Transverse colon (tissue), 4 donors: ENCODE measurements at regions not wholly inside any gene's neighbourhood (a gene's known extent, or its start where the extent isn't known, plus 50 kb on each side); places are given as distances from the start of the nearest gene placed in this dataset.
"Not testable (repeated sequence)": the region's sequence is repeated elsewhere in the genome, so short reads cannot be mapped to it uniquely, and the experiment has no call there.

Experiments used
- DNase-seq: peaks from one replicate; pipeline ENCODE4 v3.0.0-alpha.2; 2019
- H3K27ac ChIP-seq, 4 donors: fragments of 200-600 bp; sonication (generic); 2 replicates each; pipeline ENCODE4 v1.5.1; 2016 to 2018; ENCODE audit warnings: inconsistent platforms in 4 of 4
- H3K27me3 ChIP-seq: fragments of 200-600 bp; sonication (generic); 2 replicates; pipeline ENCODE4 v1.5.1; 2017; ENCODE audit warnings: inconsistent platforms
- H3K36me3 ChIP-seq, 4 donors: fragments of 200-600 bp; sonication (generic); 2 replicates each; pipeline ENCODE4 v1.5.1; 2017 to 2019; ENCODE audit warnings: inconsistent platforms in 4 of 4
- H3K4me1 ChIP-seq, 4 donors: fragments of 200-600 bp; sonication (generic); 2 replicates each; pipeline ENCODE4 v1.5.1; 2017 to 2020; ENCODE audit warnings: inconsistent platforms in 4 of 4
- H3K4me3 ChIP-seq, 4 donors: fragments of 200-600 bp; sonication (generic); 1 replicate in 1 of 4; 2 replicates in 3 of 4; pipeline versions ENCODE4 v1.5.1 to v1.6.1; 2017 to 2019; ENCODE audit warnings: inconsistent platforms in 4 of 4
- H3K9me3 ChIP-seq, 2 donors: fragments of 200-600 bp; sonication (generic); 2 replicates each; pipeline ENCODE4 v1.5.1; 2017 to 2019; ENCODE audit warnings: inconsistent platforms in 2 of 2
- EP300 ChIP-seq: sonication (generic); formaldehyde crosslinking; IDR thresholded peaks from one replicate; pipeline ENCODE4 v1.6.1; 2017; ENCODE audit warnings: antibody characterized with exemption, low read depth
- POLR2A ChIP-seq: fragments of 450-650 bp; IDR thresholded peaks from one replicate; pipeline ENCODE4 v1.6.1; 2016; ENCODE audit warnings: antibody characterized with exemption, mild to moderate bottlenecking, moderate library complexity
- POLR2AphosphoS5 ChIP-seq, 3 donors: sonication (generic); formaldehyde crosslinking; IDR thresholded peaks; one replicate each; pipeline ENCODE4 v1.6.1; 2016; ENCODE audit warnings: antibody characterized with exemption in 3 of 3
- WGBS, 2 donors: methylation state at CpG; one replicate each; pipeline ENCODE4 v1.1.5; 2018; ENCODE audit warnings: low coverage in 1 of 2; 5-methylcytosine and 5-hydroxymethylcytosine counted together
- in situ Hi-C, 4 donors: fragments of 200-750 bp; cut with MboI; loops; one replicate each; pipeline versions ENCODE4 v1.15.0 to v1.15.1; 2017; ENCODE audit warnings: low sequenced_read_pairs in 3 of 4, low pct_ligation_motif_present in 1 of 4, low pct_unique_long_range_greater_than_20kb in 1 of 4
- intact Hi-C: fragments of 100-400 bp; cut with DNase I; formaldehyde crosslinking; loops from one replicate; pipeline ENCODE4 v1.15.1; 2023; ENCODE audit warnings: low total_unique reads
- TF ChIP-seq, protein P1 (sequence below), 5 experiments: fragments of 200-600 bp in 3 of 5; fragments of 450-650 bp in 2 of 5; sonication (generic) in 3 of 5; IDR thresholded peaks; 1 replicate in 2 of 5; 2 replicates in 3 of 5; pipeline ENCODE4 v1.5.1; 2016 to 2017; ENCODE audit warnings: antibody characterized with exemption in 5 of 5, inconsistent platforms in 3 of 5, mild to moderate bottlenecking in 2 of 5, moderate library complexity in 1 of 5

DNA sequence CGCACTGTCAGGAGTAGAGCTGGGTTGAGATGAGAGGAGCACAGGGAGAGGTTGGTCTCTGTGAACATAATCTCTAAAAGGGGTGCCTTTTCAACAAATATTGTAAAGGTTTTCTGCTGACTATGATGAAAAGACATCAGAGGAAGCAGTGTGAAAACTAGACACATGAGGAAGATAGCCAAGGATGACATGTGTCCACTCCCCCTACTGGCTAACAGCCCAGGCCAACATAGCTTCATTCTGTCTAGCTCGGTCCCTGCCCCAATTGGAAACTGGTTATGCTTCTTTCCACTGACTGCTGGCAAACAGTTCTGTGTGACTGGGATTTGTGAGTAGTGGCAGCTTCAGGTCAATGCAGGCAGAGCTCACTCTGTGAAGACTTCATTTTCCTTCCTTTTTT lies 115.4 kb upstream of the ESX1 start:
- DNase-seq, result no peak
- WGBS, 2 donors, result 49% methylated on average over 2 of the region's 2 CpGs; no CpG with 5 or more reads in 1 of the 2 donors
- TF ChIP-seq POLR2AphosphoS5 (IDR thresholded peaks at IDR 0.05) (no peak), EP300 (no peak), POLR2A (no peak)
- TF ChIP-seq, protein P1, sequence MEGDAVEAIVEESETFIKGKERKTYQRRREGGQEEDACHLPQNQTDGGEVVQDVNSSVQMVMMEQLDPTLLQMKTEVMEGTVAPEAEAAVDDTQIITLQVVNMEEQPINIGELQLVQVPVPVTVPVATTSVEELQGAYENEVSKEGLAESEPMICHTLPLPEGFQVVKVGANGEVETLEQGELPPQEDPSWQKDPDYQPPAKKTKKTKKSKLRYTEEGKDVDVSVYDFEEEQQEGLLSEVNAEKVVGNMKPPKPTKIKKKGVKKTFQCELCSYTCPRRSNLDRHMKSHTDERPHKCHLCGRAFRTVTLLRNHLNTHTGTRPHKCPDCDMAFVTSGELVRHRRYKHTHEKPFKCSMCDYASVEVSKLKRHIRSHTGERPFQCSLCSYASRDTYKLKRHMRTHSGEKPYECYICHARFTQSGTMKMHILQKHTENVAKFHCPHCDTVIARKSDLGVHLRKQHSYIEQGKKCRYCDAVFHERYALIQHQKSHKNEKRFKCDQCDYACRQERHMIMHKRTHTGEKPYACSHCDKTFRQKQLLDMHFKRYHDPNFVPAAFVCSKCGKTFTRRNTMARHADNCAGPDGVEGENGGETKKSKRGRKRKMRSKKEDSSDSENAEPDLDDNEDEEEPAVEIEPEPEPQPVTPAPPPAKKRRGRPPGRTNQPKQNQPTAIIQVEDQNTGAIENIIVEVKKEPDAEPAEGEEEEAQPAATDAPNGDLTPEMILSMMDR (IDR thresholded peaks at IDR 0.05), result no peak
- H3K27me3 ChIP-seq, result no peaks in the 10 kb centered on the region
- H3K36me3 ChIP-seq, result no peaks in the 10 kb centered on the region
- no peak overlapping the region for H3K4me3 ChIP-seq
- H3K9me3 ChIP-seq, result no peaks in the 10 kb centered on the region
- intact Hi-C loops, result no loop called here
- no peaks in the 10 kb centered on the region for H3K4me1 ChIP-seq
- in situ Hi-C loops, result loop anchor here in 1 of 4 donors (25.0 kb wide), 1 partner anchor 92 kb away; no protein-coding TSS in a partner anchor
- H3K27ac ChIP-seq, result no peak overlapping the region

DNA sequence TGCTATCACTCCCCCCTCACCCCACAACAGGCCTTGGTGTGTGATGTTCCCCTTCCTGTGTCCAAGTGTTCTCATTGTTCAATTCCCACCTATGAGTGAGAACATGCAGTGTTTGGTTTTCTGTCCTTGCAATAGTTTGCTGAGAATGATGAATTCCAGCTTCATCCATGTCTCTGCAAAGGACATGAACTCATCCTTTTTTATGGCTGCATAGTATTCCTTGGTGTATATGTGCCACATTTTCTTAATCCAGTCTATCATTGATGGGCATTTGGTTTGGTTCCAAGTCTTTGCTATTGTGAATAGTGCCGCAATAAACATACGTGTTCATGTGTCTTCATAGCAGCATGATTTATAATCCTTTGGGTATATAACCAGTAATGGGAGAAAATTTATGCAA lies 106.0 kb upstream of the ESX1 start:
- WGBS, 2 donors, result 92% methylated on average over 2 of the region's 2 CpGs; no CpG with 5 or more reads in 1 of the 2 donors
- in situ Hi-C loops, result loop anchor here in 1 of 4 donors (25.0 kb wide), 1 partner anchor 102 kb away; no protein-coding TSS in a partner anchor
- H3K9me3 ChIP-seq, H3K27me3 ChIP-seq, H3K4me1 ChIP-seq, intact Hi-C loops, H3K36me3 ChIP-seq, H3K27ac ChIP-seq, DNase-seq, H3K4me3 ChIP-seq: not testable (repeated sequence)

DNA sequence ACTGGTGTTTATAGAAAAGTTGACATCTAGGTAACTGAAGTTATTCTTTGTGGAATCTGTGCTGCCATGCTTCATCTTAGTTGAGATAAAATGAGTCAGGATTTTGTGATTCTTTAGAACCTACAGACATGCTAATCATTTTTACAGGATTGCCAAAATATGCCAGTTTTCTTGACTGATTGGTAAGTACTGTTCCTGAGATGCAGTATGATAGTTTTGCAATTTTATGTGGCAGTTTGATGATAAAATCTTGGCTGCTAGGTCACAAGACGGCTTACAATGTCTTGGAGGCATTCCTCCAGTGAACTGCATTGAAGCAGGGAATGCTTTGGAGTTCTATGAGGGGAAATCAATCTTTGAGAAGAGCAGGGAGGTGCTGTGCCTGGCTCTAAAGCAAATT lies 104.4 kb upstream of the ESX1 start:
- H3K9me3 ChIP-seq, result no peaks in the 10 kb centered on the region
- intact Hi-C loops, result no loop called here
- H3K4me1 ChIP-seq, result no peaks in the 10 kb centered on the region
- DNase-seq, result no peak
- no peaks in the 10 kb centered on the region for H3K36me3 ChIP-seq
- no peak overlapping the region for H3K27ac ChIP-seq
- H3K4me3 ChIP-seq, result no peak overlapping the region
- TF ChIP-seq POLR2A (no peak), POLR2AphosphoS5 (IDR thresholded peaks at IDR 0.05) (no peak), EP300 (no peak)
- TF ChIP-seq, protein P1 (IDR thresholded peaks at IDR 0.05), result no peak
- WGBS, 2 donors, result 47 to 57% methylated on average over 1 of the region's 1 CpG
- no peaks in the 10 kb centered on the region for H3K27me3 ChIP-seq
- in situ Hi-C loops, result loop anchor here in 1 of 4 donors (25.0 kb wide), 1 partner anchor 103 kb away; no protein-coding TSS in a partner anchor

DNA sequence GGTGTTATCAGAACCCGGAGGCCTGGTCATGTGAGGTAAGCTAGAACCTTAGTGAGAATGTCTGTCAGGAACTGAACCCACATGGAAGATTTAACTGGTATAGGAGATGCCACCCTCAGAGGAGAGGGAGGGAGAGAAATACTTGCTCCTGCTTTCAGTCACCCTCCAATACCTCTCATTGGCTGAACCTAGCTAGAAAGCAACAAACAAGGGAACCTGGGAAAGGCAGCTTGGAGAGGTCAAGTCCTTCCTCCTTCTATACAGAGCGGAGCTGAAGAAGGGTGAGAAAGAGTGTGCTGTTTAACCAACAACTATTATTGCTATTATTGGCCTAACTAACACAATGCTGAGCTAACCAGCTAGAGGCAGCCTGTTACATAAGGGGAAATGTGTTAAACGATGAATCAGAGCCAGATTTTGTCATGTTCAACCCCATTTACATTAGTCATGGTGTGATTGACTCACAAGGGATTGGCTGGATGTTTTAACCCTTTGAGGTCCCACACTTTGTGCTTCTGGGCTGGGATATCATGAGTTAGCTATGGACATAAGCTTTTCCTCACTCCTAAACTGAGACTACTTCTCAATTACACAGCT lies 96.5 kb upstream of the ESX1 start:
- DNase-seq, result no peak
- no peak overlapping the region for H3K27ac ChIP-seq
- in situ Hi-C loops (loop anchor here in 1 of 4 donors (25.0 kb wide), 1 partner anchor 111 kb away; no protein-coding TSS in a partner anchor), intact Hi-C loops (no loop called here)
- TF ChIP-seq, protein P1 (IDR thresholded peaks at IDR 0.05), result no peak
- TF ChIP-seq POLR2A (no peak), POLR2AphosphoS5 (IDR thresholded peaks at IDR 0.05) (no peak), EP300 (no peak)
- H3K4me3 ChIP-seq, result no peak overlapping the region
- H3K4me1 ChIP-seq, result no peaks in the 10 kb centered on the region
- H3K36me3 ChIP-seq, result no peaks in the 10 kb centered on the region
- H3K27me3 ChIP-seq, result no peaks in the 10 kb centered on the region
- H3K9me3 ChIP-seq, result no peaks in the 10 kb centered on the region
- 57% methylated on average over 3 of the region's 3 CpGs; no CpG with 5 or more reads in 1 of the 2 donors for WGBS, 2 donors

DNA sequence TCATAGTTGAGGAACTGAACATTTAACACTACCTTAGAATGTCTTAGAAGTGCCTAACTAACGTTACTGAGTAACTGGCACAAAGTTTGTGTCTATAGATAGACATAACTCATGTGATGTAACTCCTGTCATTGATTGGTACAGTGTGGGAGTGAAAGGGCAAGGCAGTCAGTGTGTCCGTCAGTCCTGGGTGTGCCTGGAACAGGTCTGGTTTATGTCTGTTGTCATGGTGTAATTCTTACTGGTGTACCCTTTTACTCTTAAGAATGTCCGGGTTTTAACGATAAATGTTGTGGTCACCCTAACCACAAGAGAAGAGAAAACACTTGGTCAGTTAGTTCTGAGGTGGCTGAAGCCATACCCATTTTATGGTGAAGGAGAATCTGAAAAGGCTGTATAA lies 93.1 kb upstream of the ESX1 start:
- H3K27ac ChIP-seq, result no peak overlapping the region
- WGBS, 2 donors, result 46% methylated on average over 4 of the region's 4 CpGs; no CpG with 5 or more reads in 1 of the 2 donors
- no peak overlapping the region for H3K4me3 ChIP-seq
- no peaks in the 10 kb centered on the region for H3K27me3 ChIP-seq
- no peak for DNase-seq
- in situ Hi-C loops (no loop called here), intact Hi-C loops (no loop called here)
- H3K36me3 ChIP-seq, result no peaks in the 10 kb centered on the region
- H3K9me3 ChIP-seq, result no peaks in the 10 kb centered on the region
- no peak for TF ChIP-seq POLR2A
- no peak for TF ChIP-seq POLR2AphosphoS5 (IDR thresholded peaks at IDR 0.05)
- TF ChIP-seq, protein P1 (IDR thresholded peaks at IDR 0.05), result no peak
- TF ChIP-seq EP300, result no peak
- no peaks in the 10 kb centered on the region for H3K4me1 ChIP-seq
